HCT116 (cell line): ENCODE measurements at regions not wholly inside any gene's neighbourhood (a gene's known extent, or its start where the extent isn't known, plus 50 kb on each side); places are given as distances from the start of the nearest gene placed in this dataset.

Experiments
- ATAC-seq: fragments of 200-7000 bp; cut with Tn5 transposase; 2 replicates; pipeline ENCODE4 v1.9.1; 2020; ENCODE audit warnings: mild to moderate bottlenecking, moderate library complexity
- BruUV-seq: library from RNA; stranded (reverse); fragments of 400-500 nt; replicated peaks from 2 replicates; lab custom pipeline; 2021; lab: Mats Ljungman, UMichigan
- CTCF ChIA-PET: fragments of 300-600 bp; sonication (Branson Sonifier 250); formaldehyde crosslinking; loops from one replicate; lab custom pipeline; 2021; ENCODE audit warnings: antibody characterized with exemption; lab: Charles Lee
- POLR2A ChIA-PET: fragments of 300-600, 350-600 bp; sonication (Branson Sonifier 250); formaldehyde crosslinking; loops from one replicate; lab custom pipeline; 2021; ENCODE audit warnings: antibody characterized with exemption; lab: Charles Lee
- RAD21 ChIA-PET, 2 experiments: fragments of 300-600 bp; sonication (Branson Sonifier 250); formaldehyde crosslinking; loops; one replicate each; lab custom pipeline; 2023; ENCODE audit warnings: low total read pairs in 2 of 2; ENCODE audit not compliant: uncharacterized antibody in 2 of 2, unreplicated experiment in 2 of 2, low non-redundant PET in 1 of 2; lab: Charles Lee
- DNase-seq: peaks from one replicate; pipeline ENCODE4 v3.0.0-alpha.2; 2010; ENCODE audit warnings: low read depth, low spot score
- H2AFZ ChIP-seq: fragments of 200-600 bp; shearing (Covaris generic), sonication (generic); 2 replicates; pipeline ENCODE4 v1.6.1; 2017; ENCODE audit warnings: low read depth, mixed run types, mixed read lengths, antibody characterized with exemption, low read length; ENCODE audit not compliant: poor library complexity, severe bottlenecking
- H3K27ac ChIP-seq: 2 replicates; pipeline ENCODE4 v1.5.1; 2012; ENCODE audit warnings: low read depth, low read length
- H3K27me3 ChIP-seq: fragments of 200-600 bp; sonication (generic); 2 replicates; pipeline ENCODE4 v1.6.1; 2016; ENCODE audit warnings: mixed run types, low read length, mixed read lengths; ENCODE audit not compliant: insufficient read depth
- H3K36me3 ChIP-seq, 2 experiments: fragments of 200-500 bp in 1 of 2; fragments of 200-600 bp in 1 of 2; sonication (Bioruptor generic) in 1 of 2; sonication (generic) in 1 of 2; 2 replicates each; pipeline versions ENCODE4 v1.5.1 to v1.6.1; 2014 to 2016; ENCODE audit warnings: low read length in 2 of 2, inconsistent platforms in 1 of 2, mixed read lengths in 1 of 2, mixed run types in 1 of 2; ENCODE audit not compliant: insufficient read depth in 2 of 2, control insufficient read depth in 1 of 2
- H3K4me1 ChIP-seq, 2 experiments: fragments of 200-600 bp in 1 of 2; sonication (generic) in 1 of 2; 2 replicates each; pipeline versions ENCODE4 v1.5.1 to v1.6.1; 2012 to 2017; ENCODE audit warnings: low read length in 2 of 2, inconsistent platforms in 1 of 2, mild to moderate bottlenecking in 1 of 2, mixed read lengths in 1 of 2, mixed run types in 1 of 2, moderate library complexity in 1 of 2; ENCODE audit not compliant: insufficient read depth in 2 of 2, control insufficient read depth in 1 of 2
- H3K4me2 ChIP-seq: fragments of 200-600 bp; sonication (generic); 2 replicates; pipeline ENCODE4 v1.6.1; 2017; ENCODE audit warnings: mixed run types, low read length, mixed read lengths
- H3K4me3 ChIP-seq, 2 experiments: fragments of 200-600 bp in 1 of 2; sonication (generic) in 1 of 2; replicated peaks in 1 of 2; 2 replicates each; pipeline ENCODE4 v1.5.1; 2011 to 2016; ENCODE audit warnings: low read length in 2 of 2, control low read depth in 1 of 2, low read depth in 1 of 2, mild to moderate bottlenecking in 1 of 2, mixed read lengths in 1 of 2, mixed run types in 1 of 2
- H3K79me2 ChIP-seq: fragments of 200-600 bp; sonication (generic); 2 replicates; pipeline ENCODE4 v1.6.1; 2017; ENCODE audit warnings: mild to moderate bottlenecking, mixed run types, low read length, moderate library complexity, mixed read lengths; ENCODE audit not compliant: insufficient read depth
- H3K9ac ChIP-seq: fragments of 200-600 bp; sonication (generic); 2 replicates; pipeline ENCODE4 v1.6.1; 2016; ENCODE audit warnings: low read length, mixed read lengths
- H3K9me2 ChIP-seq: fragments of 200-600 bp; sonication (generic), shearing (Covaris generic); 2 replicates; pipeline ENCODE4 v1.6.1; 2017; ENCODE audit warnings: mixed run types, mild to moderate bottlenecking, moderate library complexity; ENCODE audit not compliant: insufficient read depth
- H3K9me3 ChIP-seq, 2 experiments: fragments of 200-500 bp in 1 of 2; fragments of 200-600 bp in 1 of 2; sonication (Bioruptor generic) in 1 of 2; sonication (generic) in 1 of 2; 2 replicates each; pipeline ENCODE4 v1.6.1; 2014 to 2017; ENCODE audit warnings: low read length in 2 of 2, mixed read lengths in 2 of 2, inconsistent platforms in 1 of 2, low read depth in 1 of 2, mild to moderate bottlenecking in 1 of 2, mixed run types in 1 of 2, moderate library complexity in 1 of 2; ENCODE audit not compliant: control insufficient read depth in 1 of 2, insufficient read depth in 1 of 2
- H4K20me1 ChIP-seq: fragments of 200-600 bp; sonication (generic), shearing (Covaris generic); 2 replicates; pipeline ENCODE4 v1.6.1; 2017; ENCODE audit warnings: mixed run types, mild to moderate bottlenecking, moderate library complexity; ENCODE audit not compliant: insufficient read depth
- FOSL1 ChIP-seq: IDR thresholded peaks from 2 replicates; pipeline ENCODE4 v1.6.1; 2012; ENCODE audit warnings: low read depth
- JUND ChIP-seq: IDR thresholded peaks from 2 replicates; pipeline ENCODE4 v1.6.1; 2012
- MAX ChIP-seq: IDR thresholded peaks from 2 replicates; pipeline ENCODE4 v1.6.1; 2012
- POLR2A ChIP-seq: IDR thresholded peaks from 2 replicates; pipeline ENCODE4 v1.7.0; 2011; ENCODE audit warnings: borderline replicate concordance; ENCODE audit not compliant: insufficient read depth, insufficient read length; ENCODE audit errors: extremely low read depth
- POLR2AphosphoS5 ChIP-seq: IDR thresholded peaks from 2 replicates; pipeline ENCODE4 v1.6.1; 2011; ENCODE audit warnings: mild to moderate bottlenecking, low read depth, low read length, moderate library complexity
- REST ChIP-seq: IDR thresholded peaks from 2 replicates; pipeline ENCODE4 v1.6.1; 2012; ENCODE audit warnings: low read depth
- SP1 ChIP-seq: IDR thresholded peaks from 2 replicates; pipeline ENCODE4 v1.6.1; 2012; ENCODE audit warnings: low read depth
- TCF7L2 ChIP-seq: IDR thresholded peaks from 2 replicates; pipeline ENCODE4 v1.7.0; 2011; ENCODE audit warnings: borderline replicate concordance, inconsistent platforms; ENCODE audit not compliant: insufficient read depth, insufficient read length; ENCODE audit errors: extremely low read depth
- intact Hi-C: fragments of 100-400 bp; cut with micrococcal nuclease; formaldehyde crosslinking; loops from 2 replicates; pipeline ENCODE4 v1.10.0; 2022
- TF ChIP-seq, protein P1 (sequence below): IDR thresholded peaks from 2 replicates; pipeline ENCODE4 v1.6.1; 2011; ENCODE audit warnings: mild to moderate bottlenecking, low read length, moderate library complexity; ENCODE audit not compliant: insufficient replicate concordance; ENCODE audit errors: extremely low read depth

DNA sequence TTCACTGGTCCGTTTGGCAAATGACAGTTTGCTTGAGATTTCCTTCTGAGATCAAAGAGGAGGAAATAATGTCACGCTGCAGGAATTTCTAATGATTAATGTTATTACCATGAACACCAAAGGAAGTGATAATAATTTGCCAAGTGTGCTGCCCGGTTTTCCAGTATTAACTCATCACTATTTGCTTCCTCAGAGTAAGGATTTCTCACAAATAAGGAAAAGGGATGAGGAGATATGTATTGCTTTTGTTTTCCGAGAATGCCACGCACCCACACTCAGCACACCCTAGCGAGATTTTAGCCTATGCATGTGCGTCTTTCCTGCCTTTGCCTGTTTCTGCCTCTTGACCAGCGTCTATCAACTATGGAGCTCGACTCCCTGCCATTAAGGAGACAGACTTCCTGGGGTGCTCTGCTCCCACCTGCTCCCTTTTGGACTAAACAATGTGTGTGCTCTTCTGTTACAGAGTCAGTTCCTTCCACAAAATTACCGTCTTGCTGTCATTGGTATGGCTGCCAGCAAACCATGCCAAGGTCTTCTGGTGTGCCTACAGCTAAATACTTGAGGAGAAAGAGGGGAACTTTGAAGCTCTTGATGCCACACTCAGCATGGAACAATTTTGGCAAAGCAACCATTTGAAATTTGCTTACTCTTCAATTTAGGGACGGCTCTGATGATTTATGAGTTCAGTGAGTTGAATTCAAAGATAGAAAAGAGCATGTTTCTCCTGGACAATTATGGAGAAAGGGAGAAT is 393.1 kb upstream of the ZFP42 start:
- Histone ChIP-seq H3K9me3 (no peaks in the 10 kb centered on the region), H4K20me1 (no peaks in the 10 kb centered on the region), H3K4me3 (peak overlapping the region; percentile 10 to 44), H3K9ac (no peak overlapping the region), H3K4me1 (peaks cover 11 to 24% of the 10 kb centered on the region in 2 experiments), H3K36me3 (no peaks in the 10 kb centered on the region), H3K9me2 (no peaks in the 10 kb centered on the region), H3K27me3 (no peaks in the 10 kb centered on the region), H3K4me2 (peak overlapping the region; percentile 78), H2AFZ (peak overlapping the region; percentile 94), H3K79me2 (no peaks in the 10 kb centered on the region), H3K27ac (no peak overlapping the region)
- intact Hi-C loops, result loop anchor here (5.0 to 10.0 kb wide), 3 partner anchors 658 to 875 kb away; no protein-coding TSS in a partner anchor
- ChIA-PET CTCF (no interaction called here), RAD21 (no interaction called here), POLR2A (no interaction called here)
- BruUV-seq, result no TSS peak
- no peak for DNase-seq
- TF ChIP-seq REST (no peak), TCF7L2 (peak; percentile 70), SP1 (peak; percentile 34; the same call in 1 of the 2 replicates), MAX (peak; percentile 35; the same call in 1 of the 2 replicates), POLR2A (no peak), POLR2AphosphoS5 (peak; percentile 25; the same call in 1 of the 2 replicates), JUND (peak; percentile 55), FOSL1 (peak; percentile 50)
- TF ChIP-seq, protein P1, sequence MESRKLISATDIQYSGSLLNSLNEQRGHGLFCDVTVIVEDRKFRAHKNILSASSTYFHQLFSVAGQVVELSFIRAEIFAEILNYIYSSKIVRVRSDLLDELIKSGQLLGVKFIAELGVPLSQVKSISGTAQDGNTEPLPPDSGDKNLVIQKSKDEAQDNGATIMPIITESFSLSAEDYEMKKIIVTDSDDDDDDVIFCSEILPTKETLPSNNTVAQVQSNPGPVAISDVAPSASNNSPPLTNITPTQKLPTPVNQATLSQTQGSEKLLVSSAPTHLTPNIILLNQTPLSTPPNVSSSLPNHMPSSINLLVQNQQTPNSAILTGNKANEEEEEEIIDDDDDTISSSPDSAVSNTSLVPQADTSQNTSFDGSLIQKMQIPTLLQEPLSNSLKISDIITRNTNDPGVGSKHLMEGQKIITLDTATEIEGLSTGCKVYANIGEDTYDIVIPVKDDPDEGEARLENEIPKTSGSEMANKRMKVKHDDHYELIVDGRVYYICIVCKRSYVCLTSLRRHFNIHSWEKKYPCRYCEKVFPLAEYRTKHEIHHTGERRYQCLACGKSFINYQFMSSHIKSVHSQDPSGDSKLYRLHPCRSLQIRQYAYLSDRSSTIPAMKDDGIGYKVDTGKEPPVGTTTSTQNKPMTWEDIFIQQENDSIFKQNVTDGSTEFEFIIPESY, result no peak
- peak; percentile 56 for ATAC-seq
